A549 (cell line): ENCODE measurements at regions not wholly inside any gene's neighbourhood (a gene's known extent, or its start where the extent isn't known, plus 50 kb on each side); places are given as distances from the start of the nearest gene placed in this dataset.
A peak's percentile ranks its signal among the peaks of the same experiment; 100 is the strongest.

Experiments
- ATAC-seq, 2 experiments: fragments of 200-7000 bp in 1 of 2; fragments of >200 bp in 1 of 2; cut with Nextera tagmentation in 1 of 2; cut with Tn5 transposase in 1 of 2; 3 replicates each; pipeline versions ENCODE4 v1.8.0 to v1.9.1; 2018 to 2020; ENCODE audit warnings: mild to moderate bottlenecking in 1 of 2, moderate library complexity in 1 of 2
- CTCF ChIA-PET: fragments of 300-600 bp; sonication (Branson Sonifier 250); formaldehyde crosslinking; extraction: SDS; loops from one replicate; lab custom pipeline; 2021; ENCODE audit warnings: antibody characterized with exemption, inconsistent platforms; lab: Yijun Ruan, JAX
- POLR2A ChIA-PET: fragments of 350-600 bp; formaldehyde crosslinking; extraction: SDS; loops from one replicate; lab custom pipeline; 2021; ENCODE audit warnings: antibody characterized with exemption, inconsistent platforms; lab: Yijun Ruan, JAX
- DNase-seq, 2 experiments: peaks; one replicate each; pipeline versions ENCODE4 v3.0.0 to v3.0.0-alpha.2; 2011 to 2016; ENCODE audit warnings: low read depth in 1 of 2, low spot score in 1 of 2
- FAIRE-seq: peaks from 2 replicates; lab custom pipeline; 2011; peaks lifted over from hg19 to GRCh38; lab: Jason Lieb, UNC
- H3K27ac ChIP-seq, 2 experiments: fragments of >200 bp; sonication (Bioruptor Twin); formaldehyde crosslinking; 3 replicates each; pipeline ENCODE4 v1.5.1; 2016 to 2017
- H3K4me1 ChIP-seq: fragments of >200 bp; sonication (Bioruptor Twin); formaldehyde crosslinking; 3 replicates; pipeline ENCODE4 v1.6.1; 2016
- H3K4me2 ChIP-seq: fragments of >200 bp; sonication (Bioruptor Twin); formaldehyde crosslinking; 3 replicates; pipeline ENCODE4 v1.6.1; 2016
- H3K4me3 ChIP-seq: fragments of >200 bp; sonication (Bioruptor Twin); formaldehyde crosslinking; 3 replicates; pipeline ENCODE4 v1.5.1; 2016
- H3K9me3 ChIP-seq: fragments of >200 bp; sonication (Bioruptor Twin); formaldehyde crosslinking; 3 replicates; pipeline ENCODE4 v1.6.1; 2016
- CBX2 ChIP-seq: fragments of 200-600 bp; sonication (generic); IDR thresholded peaks from 2 replicates; pipeline ENCODE4 v1.6.1; 2016; ENCODE audit warnings: low read depth, mild to moderate bottlenecking, borderline replicate concordance
- CTCF ChIP-seq: fragments of >200 bp; sonication (Bioruptor Twin); formaldehyde crosslinking; IDR thresholded peaks from 3 replicates; pipeline ENCODE4 v1.5.1; 2016
- EHF ChIP-seq: fragments of 250-450 bp; sonication (Bioruptor Pico); IDR thresholded peaks from 2 replicates; pipeline ENCODE4 v1.5.0; 2020; ENCODE audit warnings: mild to moderate bottlenecking
- ELK1 ChIP-seq: fragments of 150-350 bp; IDR thresholded peaks from 2 replicates; pipeline ENCODE4 v1.6.1; 2014; ENCODE audit warnings: low read depth, mild to moderate bottlenecking, low read length
- FOSB ChIP-seq: fragments of 250-450 bp; sonication (Bioruptor Pico); IDR thresholded peaks from 2 replicates; pipeline ENCODE4 v1.5.0; 2020; ENCODE audit warnings: mild to moderate bottlenecking, moderate library complexity
- GATA3 ChIP-seq: IDR thresholded peaks from 2 replicates; pipeline ENCODE4 v1.6.1; 2012; ENCODE audit warnings: borderline replicate concordance
- HDAC2 ChIP-seq: fragments of 200-600 bp; sonication (generic); IDR thresholded peaks from 2 replicates; pipeline ENCODE4 v1.6.1; 2016
- HEYL ChIP-seq: fragments of 250-450 bp; sonication (Bioruptor Pico); IDR thresholded peaks from 2 replicates; pipeline ENCODE4 v1.8.0; 2021; ENCODE audit warnings: mild to moderate bottlenecking, moderate library complexity
- HOXA7 ChIP-seq: fragments of 250-450 bp; sonication (Bioruptor Pico); IDR thresholded peaks from 2 replicates; pipeline ENCODE4 v1.5.0; 2020; ENCODE audit warnings: mild to moderate bottlenecking, moderate library complexity
- HOXB5 ChIP-seq: fragments of 250-450 bp; sonication (Bioruptor Pico); IDR thresholded peaks from 2 replicates; pipeline ENCODE4 v1.5.0; 2020; ENCODE audit warnings: mild to moderate bottlenecking, moderate library complexity
- KDM5A ChIP-seq: fragments of 200-600 bp; sonication (generic); IDR thresholded peaks from 2 replicates; pipeline ENCODE4 v1.6.1; 2016; ENCODE audit warnings: antibody characterized with exemption, mild to moderate bottlenecking
- MAFK ChIP-seq: fragments of 450-650 bp; IDR thresholded peaks from 2 replicates; pipeline ENCODE4 v1.6.1; 2014; ENCODE audit not compliant: partially characterized antibody
- MYC ChIP-seq: IDR thresholded peaks from 2 replicates; pipeline ENCODE4 v1.6.1; 2012; ENCODE audit warnings: mild to moderate bottlenecking, inconsistent platforms, low read length, improper control_type of control experiment, borderline replicate concordance
- NR3C1 ChIP-seq: fragments of >200 bp; sonication (Bioruptor Twin); formaldehyde crosslinking; IDR thresholded peaks from 3 replicates; pipeline ENCODE4 v1.6.1; 2017
- RARB ChIP-seq: fragments of 250-450 bp; sonication (Bioruptor Pico); IDR thresholded peaks from 2 replicates; pipeline ENCODE4 v1.8.0; 2021; ENCODE audit warnings: mild to moderate bottlenecking, moderate library complexity
- REST ChIP-seq: fragments of 200-600 bp; sonication (generic); IDR thresholded peaks from 2 replicates; pipeline ENCODE4 v1.6.1; 2016; ENCODE audit warnings: antibody characterized with exemption, mild to moderate bottlenecking, moderate library complexity
- SREBF2 ChIP-seq: fragments of 450-650 bp; IDR thresholded peaks from 2 replicates; pipeline ENCODE4 v1.6.1; 2014; ENCODE audit warnings: mild to moderate bottlenecking, moderate library complexity
- TFCP2L1 ChIP-seq: fragments of 250-450 bp; sonication (Bioruptor Pico); IDR thresholded peaks from 2 replicates; pipeline ENCODE4 v1.5.0; 2021; ENCODE audit warnings: mild to moderate bottlenecking
- TP53 ChIP-seq: fragments of 250-450 bp; sonication (Bioruptor Pico); IDR thresholded peaks from 2 replicates; pipeline ENCODE4 v1.5.0; 2021; ENCODE audit warnings: mild to moderate bottlenecking, moderate library complexity
- ZC3H11A ChIP-seq: fragments of 450-650 bp; IDR thresholded peaks from 2 replicates; pipeline ENCODE4 v1.6.1; 2014; ENCODE audit warnings: antibody characterized with exemption, mild to moderate bottlenecking
- ZSCAN20 ChIP-seq: fragments of 250-450 bp; sonication (Bioruptor Pico); IDR thresholded peaks from 2 replicates; pipeline ENCODE4 v1.8.0; 2022; ENCODE audit warnings: mild to moderate bottlenecking, moderate library complexity
- WGBS: methylation state at CpG from one replicate; pipeline ENCODE4 v1.1.6; 2017; ENCODE audit errors: missing lambda C conversion rate; 5-methylcytosine and 5-hydroxymethylcytosine counted together
- TF ChIP-seq, protein P1 (sequence below): fragments of 450-650 bp; IDR thresholded peaks from 2 replicates; pipeline ENCODE4 v1.6.1; 2014; ENCODE audit warnings: antibody characterized with exemption

DNA sequence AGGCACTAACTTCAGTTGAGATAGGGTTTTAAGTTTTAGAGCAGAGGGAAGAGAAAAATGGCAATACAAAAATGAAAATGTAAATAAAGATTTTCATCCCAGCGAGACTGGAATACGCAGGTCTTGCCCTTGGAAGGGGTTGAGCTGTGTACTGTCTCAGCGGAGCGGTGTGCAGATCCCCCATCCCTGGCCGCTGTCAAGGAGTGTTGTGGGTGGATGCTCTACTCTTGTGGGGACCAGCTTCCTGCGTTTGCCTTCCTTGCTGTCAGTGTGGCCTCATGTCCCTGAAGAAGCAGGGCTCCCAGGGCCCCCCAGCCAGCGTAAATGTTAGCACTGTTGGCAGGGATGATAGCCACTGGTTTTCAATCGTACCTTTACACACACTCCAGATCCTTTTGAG, 249.7 kb upstream of the PITRM1 start:
- H3K4me2 ChIP-seq, result no peak overlapping the region
- FAIRE-seq, result no peak
- no peak overlapping the region for H3K27ac ChIP-seq
- POLR2A ChIA-PET, result no interaction called here
- H3K9me3 ChIP-seq, result no peaks in the 10 kb centered on the region
- no peak for TF ChIP-seq FOSB (CRISPR knock-in tag)
- TF ChIP-seq MAFK, result no peak
- TF ChIP-seq HEYL (CRISPR knock-in tag), result no peak
- TF ChIP-seq TP53 (CRISPR knock-in tag), result no peak
- no peak for TF ChIP-seq CBX2
- TF ChIP-seq ELK1, result no peak
- no peak for TF ChIP-seq HOXB5 (CRISPR knock-in tag)
- TF ChIP-seq NR3C1, result no peak
- TF ChIP-seq MYC, result no peak
- no peak for TF ChIP-seq CTCF
- no peak for TF ChIP-seq GATA3
- TF ChIP-seq RARB (CRISPR knock-in tag), result no peak
- no peak for TF ChIP-seq ZSCAN20 (CRISPR knock-in tag)
- TF ChIP-seq EHF, result no peak
- TF ChIP-seq, protein P1, sequence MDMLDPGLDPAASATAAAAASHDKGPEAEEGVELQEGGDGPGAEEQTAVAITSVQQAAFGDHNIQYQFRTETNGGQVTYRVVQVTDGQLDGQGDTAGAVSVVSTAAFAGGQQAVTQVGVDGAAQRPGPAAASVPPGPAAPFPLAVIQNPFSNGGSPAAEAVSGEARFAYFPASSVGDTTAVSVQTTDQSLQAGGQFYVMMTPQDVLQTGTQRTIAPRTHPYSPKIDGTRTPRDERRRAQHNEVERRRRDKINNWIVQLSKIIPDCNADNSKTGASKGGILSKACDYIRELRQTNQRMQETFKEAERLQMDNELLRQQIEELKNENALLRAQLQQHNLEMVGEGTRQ, result no peak
- no peak for TF ChIP-seq TFCP2L1
- no peak for TF ChIP-seq ZC3H11A
- no peak for TF ChIP-seq REST
- no peak for TF ChIP-seq SREBF2
- TF ChIP-seq HOXA7 (CRISPR knock-in tag), result no peak
- 78% methylated on average over 8 of the region's 8 CpGs for WGBS
- no peak for ATAC-seq
- peaks cover 26% of the 10 kb centered on the region for H3K4me1 ChIP-seq
- no peak overlapping the region for H3K4me3 ChIP-seq
- CTCF ChIA-PET, result interaction anchor here (1.3 kb wide), 1 partner anchor 18 kb away, joined by 3 read pairs; no protein-coding TSS in a partner anchor
- no peak for DNase-seq

DNA sequence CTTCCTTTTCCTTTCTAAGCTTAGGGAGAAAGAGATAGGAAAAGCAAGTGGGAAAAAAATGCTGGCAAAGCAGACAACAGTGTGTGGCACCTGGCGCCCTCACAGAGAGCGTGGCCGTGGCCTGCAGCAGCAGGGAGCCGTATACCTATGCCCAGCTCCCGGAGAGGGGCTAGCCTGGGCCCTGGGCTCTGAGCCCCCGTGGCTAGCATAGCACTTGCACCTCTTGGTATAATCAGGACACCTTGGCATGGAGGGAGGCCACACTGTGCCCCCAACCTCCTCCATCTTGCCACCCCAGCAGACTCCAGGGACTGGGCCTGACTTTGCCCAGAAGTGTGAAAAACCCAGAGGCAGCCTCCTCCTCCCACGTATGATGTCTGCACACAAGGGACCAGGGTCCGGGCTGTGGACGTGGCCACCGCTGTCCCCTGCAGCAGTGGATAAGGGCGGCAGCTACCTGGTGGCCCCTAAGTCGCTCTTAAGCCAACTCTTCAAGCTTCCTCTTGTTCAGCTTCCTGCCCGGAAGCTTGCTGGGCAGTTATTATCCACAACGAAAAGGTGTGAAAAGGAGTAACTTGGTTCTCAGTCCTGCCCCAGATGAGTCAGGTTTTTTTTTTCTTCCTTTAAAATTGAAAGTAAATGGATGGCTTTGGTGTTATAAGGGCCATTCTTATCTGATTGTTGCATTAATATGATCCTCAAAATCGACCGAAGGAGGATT, 249.1 kb upstream of the PITRM1 start:
- Histone ChIP-seq H3K4me1 (peaks cover 20% of the 10 kb centered on the region), H3K27ac (no peak overlapping the region), H3K9me3 (no peaks in the 10 kb centered on the region), H3K4me3 (no peak overlapping the region), H3K4me2 (no peak overlapping the region)
- peak; percentile 44 to 54; a peak in 4 of 6 replicates for ATAC-seq
- DNase-seq, result no peak
- WGBS, result 64% methylated on average over 16 of the region's 16 CpGs
- ChIA-PET CTCF (interaction anchor here (0.7 to 1.0 kb wide), 2 partner anchors 47 to 224 kb away, joined by 3 read pairs; no protein-coding TSS in a partner anchor), POLR2A (no interaction called here)
- TF ChIP-seq KDM5A, result no peak
- no peak for TF ChIP-seq HDAC2
- TF ChIP-seq MYC, result no peak
- FAIRE-seq, result no peak
